ENCODE measurements at regions not wholly inside any gene's neighbourhood (a gene's known extent, or its start where the extent isn't known, plus 50 kb on each side); places are given as distances from the start of the nearest gene placed in this dataset.
A peak's percentile ranks its signal among the peaks of the same experiment; 100 is the strongest.

DNA sequence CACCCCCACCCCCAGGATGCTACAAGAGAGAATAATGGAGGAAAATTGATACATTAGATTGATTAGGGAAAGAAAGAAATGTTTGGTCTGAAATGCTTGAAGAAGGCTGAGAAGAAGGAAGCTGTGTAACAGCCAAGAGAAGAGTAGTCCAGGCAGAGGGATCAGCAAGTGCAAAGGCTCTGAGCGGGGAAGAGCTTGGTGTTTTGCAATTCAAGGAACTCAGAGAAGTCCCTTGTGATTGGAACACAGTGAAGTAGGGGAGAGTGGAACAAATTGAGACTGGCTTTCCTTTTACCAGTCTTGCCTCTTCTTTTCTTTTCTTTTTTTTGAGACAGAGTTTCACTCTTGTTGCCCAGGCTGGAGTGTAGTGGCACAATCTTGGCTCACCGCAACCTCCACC, 76.6 kb upstream of the CHD6 start:
- Histone ChIP-seq H3K4me2 (ENCODE audit: control insufficient read depth, insufficient read depth) (no peak overlapping the region), H3K36me3 (ENCODE audit: control insufficient read depth in 2 of 2, insufficient read depth in 2 of 2, low read length in 1 of 2) (no peaks in the 10 kb centered on the region), H3K9me3 (replicated peaks; ENCODE audit: control insufficient read depth, insufficient read depth, low read length) (no peaks in the 10 kb centered on the region), H2AFZ (ENCODE audit: control insufficient read depth, low read depth, low read length) (0 out of 2 replicates have a peak overlapping the region, but pooled peaks have one; percentile 35), H3K9ac (ENCODE audit: control insufficient read depth, insufficient read depth, low read length) (no peak overlapping the region), H3K4me1 (ENCODE audit: control insufficient read depth, insufficient read depth, low read length) (peaks cover 9% of the 10 kb centered on the region), H3K79me2 (ENCODE audit: control insufficient read depth, insufficient read depth, low read length) (no peaks in the 10 kb centered on the region), H3K4me3 (no peak overlapping the region), H3K27ac (ENCODE audit: control insufficient read depth, insufficient read depth) (no peak overlapping the region), H4K20me1 (ENCODE audit: control insufficient read depth, insufficient read depth) (no peaks in the 10 kb centered on the region), H3K27me3 (replicated peaks in 1 of 2; ENCODE audit: control insufficient read depth in 2 of 2, insufficient read depth in 2 of 2, low read length in 1 of 2) (no peaks in the 10 kb centered on the region)
- no TSS peak for BruUV-seq (replicated peaks)
- ATAC-seq (no peak), FAIRE-seq (no peak), DNase-seq (ENCODE audit: low read depth, low spot score) (no peak)
- in situ Hi-C loops (cut with MboI) (no loop called here), intact Hi-C loops (cut with micrococcal nuclease; ENCODE audit: unreplicated experiment) (loop anchor here (5.0 kb wide), 1 partner anchor 77 kb away; the partner anchor contains the start of gene CHD6)
- CTCF ChIA-PET, result no interaction called here
- SMC1A ChIA-PET (ENCODE audit: uncharacterized antibody, unreplicated experiment), result no interaction called here
- RAD21 ChIA-PET (ENCODE audit: unreplicated experiment), result no interaction called here
- WGBS (ENCODE audit: insufficient coverage, insufficient replicate concordance, low lambda C conversion rate, missing lambda C conversion rate), result 100% methylated on average over 2 of the region's 2 CpGs
- TF ChIP-seq E2F8 (IDR thresholded peaks at IDR 0.05; ENCODE audit: low read depth, partially characterized antibody) (no peak), SUZ12 (IDR thresholded peaks at IDR 0.05; ENCODE audit: unreplicated experiment) (no peak), POLR2A (IDR thresholded peaks at IDR 0.05; ENCODE audit: low read depth, low read length) (no peak), TCF12 (IDR thresholded peaks at IDR 0.05; ENCODE audit: low read depth, low read length) (no peak)
- TF ChIP-seq, protein P1, sequence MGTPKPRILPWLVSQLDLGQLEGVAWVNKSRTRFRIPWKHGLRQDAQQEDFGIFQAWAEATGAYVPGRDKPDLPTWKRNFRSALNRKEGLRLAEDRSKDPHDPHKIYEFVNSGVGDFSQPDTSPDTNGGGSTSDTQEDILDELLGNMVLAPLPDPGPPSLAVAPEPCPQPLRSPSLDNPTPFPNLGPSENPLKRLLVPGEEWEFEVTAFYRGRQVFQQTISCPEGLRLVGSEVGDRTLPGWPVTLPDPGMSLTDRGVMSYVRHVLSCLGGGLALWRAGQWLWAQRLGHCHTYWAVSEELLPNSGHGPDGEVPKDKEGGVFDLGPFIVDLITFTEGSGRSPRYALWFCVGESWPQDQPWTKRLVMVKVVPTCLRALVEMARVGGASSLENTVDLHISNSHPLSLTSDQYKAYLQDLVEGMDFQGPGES (IDR thresholded peaks at IDR 0.05), result no peak
- POLR2A ChIA-PET, result no interaction called here
